ENCODE measurements at regions not wholly inside any gene's neighbourhood (a gene's known extent, or its start where the extent isn't known, plus 50 kb on each side); places are given as distances from the start of the nearest gene placed in this dataset.

GRCh38 chr20:57892471-57892870 lies 182.7 kb upstream of the PMEPA1 start:
- H3K4ac ChIP-seq (ENCODE audit: low read depth in 1 of 2, low read length in 2 of 2): no peak overlapping the region
- H3K36me3 ChIP-seq (ENCODE audit: control insufficient read depth in 1 of 2, insufficient read depth in 2 of 2, low read depth in 1 of 2, low read length in 2 of 2): no peaks in the 10 kb centered on the region
- no peak overlapping the region for H2AK5ac ChIP-seq (ENCODE audit: low read length, severe bottlenecking)
- H3K23ac ChIP-seq (ENCODE audit: low read length in 2 of 2): no peak overlapping the region
- H2BK12ac ChIP-seq (ENCODE audit: low read length in 2 of 2): no peak overlapping the region
- no peak overlapping the region for H3K27ac ChIP-seq (ENCODE audit: low read length, poor library complexity, severe bottlenecking)
- H3K4me1 ChIP-seq (ENCODE audit: control insufficient read depth, insufficient read depth, low read depth, low read length): no peaks in the 10 kb centered on the region
- no peak overlapping the region for H2BK120ac ChIP-seq (ENCODE audit: low read depth, low read length)
- no peak overlapping the region for H4K8ac ChIP-seq (ENCODE audit: low read length)
- no peak overlapping the region for H2BK15ac ChIP-seq (ENCODE audit: low read depth, poor library complexity, severe bottlenecking)
- H3K9me3 ChIP-seq (ENCODE audit: control insufficient read depth, low read length): no peaks in the 10 kb centered on the region
- no peak overlapping the region for H2BK5ac ChIP-seq (ENCODE audit: low read depth, low read length, poor library complexity, severe bottlenecking)
- no peak overlapping the region for H4K91ac ChIP-seq (ENCODE audit: low read length)
- no peak for DNase-seq
- no peak overlapping the region for H3K4me2 ChIP-seq (ENCODE audit: low read length, poor library complexity, severe bottlenecking)
- H3K4me3 ChIP-seq (ENCODE audit: insufficient read depth in 1 of 2, low read depth in 1 of 2, low read length in 2 of 2): no peak overlapping the region
- 84% methylated on average over 10 of the region's 10 CpGs for WGBS
- peaks cover 0 to 63% of the 10 kb centered on the region in 2 experiments for H3K27me3 ChIP-seq (ENCODE audit: control insufficient read depth in 1 of 2, insufficient read depth in 1 of 2, low read length in 2 of 2)
- no peak overlapping the region for H3K18ac ChIP-seq (ENCODE audit: low read depth in 1 of 2, low read length in 2 of 2)
- H3K79me1 ChIP-seq (replicated peaks; ENCODE audit: low read length, poor library complexity, severe bottlenecking): no peaks in the 10 kb centered on the region
- H3K9ac ChIP-seq (ENCODE audit: low read length): no peak overlapping the region
- no peak overlapping the region for H3K14ac ChIP-seq (ENCODE audit: low read length in 2 of 2)
- no peak overlapping the region for H2AFZ ChIP-seq (ENCODE audit: low read depth, low read length)

DNA sequence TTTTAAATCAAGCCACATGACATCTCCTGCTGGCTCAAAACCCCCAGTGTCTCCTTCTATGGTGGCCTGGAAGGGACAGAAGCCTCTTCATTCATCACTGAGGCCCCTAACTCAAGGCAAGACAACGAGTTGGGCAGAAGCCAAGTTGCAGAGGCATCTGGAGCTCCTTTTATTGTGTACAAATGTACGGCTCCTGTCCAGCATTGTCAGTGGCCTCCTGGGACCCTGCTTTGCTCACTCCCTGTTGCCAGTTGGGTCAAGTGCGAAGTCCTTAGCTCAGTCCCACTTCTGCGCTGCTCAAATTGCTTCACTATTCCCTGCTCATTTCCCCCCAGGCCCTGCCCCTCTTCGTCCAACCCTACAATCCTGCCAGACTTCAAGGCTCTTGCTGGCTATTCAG lies 181.2 kb upstream of the PMEPA1 start:
- Histone ChIP-seq H3K36me3 (ENCODE audit: control insufficient read depth in 1 of 2, insufficient read depth in 2 of 2, low read depth in 1 of 2, low read length in 2 of 2) (no peaks in the 10 kb centered on the region), H2BK12ac (ENCODE audit: low read length in 2 of 2) (no peak overlapping the region), H3K27ac (ENCODE audit: low read length, poor library complexity, severe bottlenecking) (no peak overlapping the region), H3K14ac (ENCODE audit: low read length in 2 of 2) (no peak overlapping the region), H2BK5ac (ENCODE audit: low read depth, low read length, poor library complexity, severe bottlenecking) (no peak overlapping the region), H2BK15ac (ENCODE audit: low read depth, poor library complexity, severe bottlenecking) (no peak overlapping the region), H3K79me1 (replicated peaks; ENCODE audit: low read length, poor library complexity, severe bottlenecking) (no peaks in the 10 kb centered on the region), H3K4me3 (ENCODE audit: insufficient read depth in 1 of 2, low read depth in 1 of 2, low read length in 2 of 2) (no peak overlapping the region), H3K4me1 (ENCODE audit: control insufficient read depth, insufficient read depth, low read depth, low read length) (no peaks in the 10 kb centered on the region), H4K91ac (ENCODE audit: low read length) (no peak overlapping the region), H3K23ac (ENCODE audit: low read length in 2 of 2) (no peak overlapping the region), H2BK120ac (ENCODE audit: low read depth, low read length) (no peak overlapping the region), H3K27me3 (ENCODE audit: control insufficient read depth in 1 of 2, insufficient read depth in 1 of 2, low read length in 2 of 2) (peaks cover 0 to 57% of the 10 kb centered on the region in 2 experiments), H3K18ac (ENCODE audit: low read depth in 1 of 2, low read length in 2 of 2) (no peak overlapping the region), H2AK5ac (ENCODE audit: low read length, severe bottlenecking) (no peak overlapping the region), H2AFZ (ENCODE audit: low read depth, low read length) (no peak overlapping the region), H3K4ac (ENCODE audit: low read depth in 1 of 2, low read length in 2 of 2) (no peak overlapping the region), H4K8ac (ENCODE audit: low read length) (no peak overlapping the region), H3K9ac (ENCODE audit: low read length) (no peak overlapping the region), H3K4me2 (ENCODE audit: low read length, poor library complexity, severe bottlenecking) (no peak overlapping the region), H3K9me3 (ENCODE audit: control insufficient read depth, low read length) (no peaks in the 10 kb centered on the region)
- WGBS: 64% methylated on average over 5 of the region's 5 CpGs
- no peak for DNase-seq

GRCh38 chr20:57890202-57890800 lies 180.5 kb upstream of the PMEPA1 start:
- H3K4ac ChIP-seq (ENCODE audit: low read depth in 1 of 2, low read length in 2 of 2): no peak overlapping the region
- H3K14ac ChIP-seq (ENCODE audit: low read length in 2 of 2): no peak overlapping the region
- H4K8ac ChIP-seq (ENCODE audit: low read length): no peak overlapping the region
- DNase-seq: no peak
- WGBS: 71% methylated on average over 12 of the region's 12 CpGs
- H3K4me3 ChIP-seq (ENCODE audit: insufficient read depth in 1 of 2, low read depth in 1 of 2, low read length in 2 of 2): no peak overlapping the region
- peak overlapping the region; percentile 23 for H2AFZ ChIP-seq (ENCODE audit: low read depth, low read length)
- H3K9me3 ChIP-seq (ENCODE audit: control insufficient read depth, low read length): no peaks in the 10 kb centered on the region
- no peak overlapping the region for H2BK12ac ChIP-seq (ENCODE audit: low read length in 2 of 2)
- H4K91ac ChIP-seq (ENCODE audit: low read length): no peak overlapping the region
- no peak overlapping the region for H2AK5ac ChIP-seq (ENCODE audit: low read length, severe bottlenecking)
- H3K4me2 ChIP-seq (ENCODE audit: low read length, poor library complexity, severe bottlenecking): no peak overlapping the region
- no peak overlapping the region for H3K27ac ChIP-seq (ENCODE audit: low read length, poor library complexity, severe bottlenecking)
- peaks cover 0 to 53% of the 10 kb centered on the region in 2 experiments for H3K27me3 ChIP-seq (ENCODE audit: control insufficient read depth in 1 of 2, insufficient read depth in 1 of 2, low read length in 2 of 2)
- H2BK5ac ChIP-seq (ENCODE audit: low read depth, low read length, poor library complexity, severe bottlenecking): no peak overlapping the region
- H3K36me3 ChIP-seq (ENCODE audit: control insufficient read depth in 1 of 2, insufficient read depth in 2 of 2, low read depth in 1 of 2, low read length in 2 of 2): no peaks in the 10 kb centered on the region
- no peak overlapping the region for H3K9ac ChIP-seq (ENCODE audit: low read length)
- H2BK15ac ChIP-seq (ENCODE audit: low read depth, poor library complexity, severe bottlenecking): no peak overlapping the region
- no peaks in the 10 kb centered on the region for H3K79me1 ChIP-seq (replicated peaks; ENCODE audit: low read length, poor library complexity, severe bottlenecking)
- H3K4me1 ChIP-seq (ENCODE audit: control insufficient read depth, insufficient read depth, low read depth, low read length): no peaks in the 10 kb centered on the region
- no peak overlapping the region for H3K18ac ChIP-seq (ENCODE audit: low read depth in 1 of 2, low read length in 2 of 2)
- no peak overlapping the region for H3K23ac ChIP-seq (ENCODE audit: low read length in 2 of 2)
- H2BK120ac ChIP-seq (ENCODE audit: low read depth, low read length): no peak overlapping the region

DNA sequence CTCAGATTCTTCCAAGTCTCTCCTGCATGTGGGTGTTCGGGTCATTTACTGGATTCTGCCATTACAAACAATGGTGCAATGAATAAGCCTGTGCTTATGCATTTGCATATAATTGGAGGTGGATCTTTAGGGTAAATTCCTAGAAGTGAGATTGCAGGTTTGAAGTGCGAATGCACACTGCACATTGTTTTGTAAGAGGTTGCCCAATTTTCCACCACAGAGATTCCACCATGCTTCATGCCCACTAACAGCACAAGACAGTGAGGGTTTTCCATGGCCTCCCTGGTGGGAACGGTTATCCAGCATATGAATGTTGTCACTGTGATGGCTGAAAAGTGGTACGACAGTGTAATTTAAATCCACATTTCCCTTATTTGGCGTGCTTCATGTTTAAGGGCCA lies 178.8 kb upstream of the PMEPA1 start:
- Histone ChIP-seq H2BK5ac (ENCODE audit: low read depth, low read length, poor library complexity, severe bottlenecking) (no peak overlapping the region), H3K4me3 (ENCODE audit: insufficient read depth in 1 of 2, low read depth in 1 of 2, low read length in 2 of 2) (no peak overlapping the region), H3K79me1 (replicated peaks; ENCODE audit: low read length, poor library complexity, severe bottlenecking) (no peaks in the 10 kb centered on the region), H2BK12ac (ENCODE audit: low read length in 2 of 2) (no peak overlapping the region), H3K27ac (ENCODE audit: low read length, poor library complexity, severe bottlenecking) (no peak overlapping the region), H3K9ac (ENCODE audit: low read length) (no peak overlapping the region), H2BK120ac (ENCODE audit: low read depth, low read length) (no peak overlapping the region), H2AK5ac (ENCODE audit: low read length, severe bottlenecking) (no peak overlapping the region), H3K4me1 (ENCODE audit: control insufficient read depth, insufficient read depth, low read depth, low read length) (no peaks in the 10 kb centered on the region), H3K4me2 (ENCODE audit: low read length, poor library complexity, severe bottlenecking) (no peak overlapping the region), H4K91ac (ENCODE audit: low read length) (no peak overlapping the region), H2BK15ac (ENCODE audit: low read depth, poor library complexity, severe bottlenecking) (no peak overlapping the region), H3K18ac (ENCODE audit: low read depth in 1 of 2, low read length in 2 of 2) (no peak overlapping the region), H3K4ac (ENCODE audit: low read depth in 1 of 2, low read length in 2 of 2) (no peak overlapping the region), H3K36me3 (ENCODE audit: control insufficient read depth in 1 of 2, insufficient read depth in 2 of 2, low read depth in 1 of 2, low read length in 2 of 2) (no peaks in the 10 kb centered on the region), H2AFZ (ENCODE audit: low read depth, low read length) (no peak overlapping the region), H3K27me3 (ENCODE audit: control insufficient read depth in 1 of 2, insufficient read depth in 1 of 2, low read length in 2 of 2) (peaks cover 0 to 38% of the 10 kb centered on the region in 2 experiments), H4K8ac (ENCODE audit: low read length) (no peak overlapping the region), H3K23ac (ENCODE audit: low read length in 2 of 2) (no peak overlapping the region), H3K14ac (ENCODE audit: low read length in 2 of 2) (no peak overlapping the region), H3K9me3 (ENCODE audit: control insufficient read depth, low read length) (no peaks in the 10 kb centered on the region)
- no peak for DNase-seq
- WGBS: 100% methylated on average over 2 of the region's 5 CpGs
